ENCODE measurements at regions not wholly inside any gene's neighbourhood (a gene's known extent, or its start where the extent isn't known, plus 50 kb on each side); places are given as distances from the start of the nearest gene placed in this dataset.

- no peak overlapping the region for H3K27ac ChIP-seq (ENCODE audit: insufficient read depth, low read length)
These were observed 1394.8 kb upstream of the SLC10A2 start for GRCh38 chr13:104461049-104461448.

More at GRCh38 chr13:104461049-104461448, 1394.8 kb upstream of the SLC10A2 start:
- no peaks in the 10 kb centered on the region for H3K27me3 ChIP-seq (ENCODE audit: control insufficient read depth, insufficient read depth, low read length)
- dilution Hi-C loops (cut with HindIII; ENCODE audit: low sequenced_read_pairs, unreplicated experiment) (no loop called here), in situ Hi-C loops (cut with MboI; ENCODE audit: low sequenced_read_pairs) (no loop called here), intact Hi-C loops (cut with micrococcal nuclease) (no loop called here)
- H3K36me3 ChIP-seq (ENCODE audit: control insufficient read depth, insufficient read depth, low read length): no peaks in the 10 kb centered on the region
- H2AK5ac ChIP-seq (ENCODE audit: low read depth, low read length): no peak overlapping the region
- no peak overlapping the region for H3K9ac ChIP-seq (ENCODE audit: low read depth, low read length)
- H2BK20ac ChIP-seq (ENCODE audit: low read depth, low read length): no peak overlapping the region
- no peak for TF ChIP-seq SMC3 (IDR thresholded peaks at IDR 0.05; ENCODE audit: low read depth, low read length)
- TF ChIP-seq, protein P1, sequence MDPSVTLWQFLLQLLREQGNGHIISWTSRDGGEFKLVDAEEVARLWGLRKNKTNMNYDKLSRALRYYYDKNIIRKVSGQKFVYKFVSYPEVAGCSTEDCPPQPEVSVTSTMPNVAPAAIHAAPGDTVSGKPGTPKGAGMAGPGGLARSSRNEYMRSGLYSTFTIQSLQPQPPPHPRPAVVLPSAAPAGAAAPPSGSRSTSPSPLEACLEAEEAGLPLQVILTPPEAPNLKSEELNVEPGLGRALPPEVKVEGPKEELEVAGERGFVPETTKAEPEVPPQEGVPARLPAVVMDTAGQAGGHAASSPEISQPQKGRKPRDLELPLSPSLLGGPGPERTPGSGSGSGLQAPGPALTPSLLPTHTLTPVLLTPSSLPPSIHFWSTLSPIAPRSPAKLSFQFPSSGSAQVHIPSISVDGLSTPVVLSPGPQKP (IDR thresholded peaks at IDR 0.05; ENCODE audit: borderline replicate concordance, low read depth, low read length): no peak
- no peak for TF ChIP-seq POLR2A (IDR thresholded peaks at IDR 0.05; ENCODE audit: low read depth, low read length)
- TF ChIP-seq FOS (IDR thresholded peaks at IDR 0.05; ENCODE audit: low read depth, low read length): no peak
- TF ChIP-seq CEBPB (IDR thresholded peaks at IDR 0.05; ENCODE audit: low read depth, low read length): no peak
- TF ChIP-seq BHLHE40 (IDR thresholded peaks at IDR 0.05; ENCODE audit: low read depth, low read length): no peak
- no peak for TF ChIP-seq NFE2L2 (IDR thresholded peaks at IDR 0.05; ENCODE audit: low read depth, low read length)
- TF ChIP-seq USF2 (IDR thresholded peaks at IDR 0.05; ENCODE audit: low read depth, low read length): no peak
- no peak for TF ChIP-seq MXI1 (IDR thresholded peaks at IDR 0.05; ENCODE audit: borderline replicate concordance, low read depth, low read length)
- no peak for TF ChIP-seq MAFK (IDR thresholded peaks at IDR 0.05; ENCODE audit: low read depth, low read length)
- TF ChIP-seq RCOR1 (IDR thresholded peaks at IDR 0.05; ENCODE audit: insufficient replicate concordance, low read length): no peak
- TF ChIP-seq CHD1 (IDR thresholded peaks at IDR 0.05; ENCODE audit: low read depth, low read length): no peak
- TF ChIP-seq RFX5 (IDR thresholded peaks at IDR 0.05; ENCODE audit: low read depth, low read length): no peak
- no peak for TF ChIP-seq RAD21 (IDR thresholded peaks at IDR 0.05; ENCODE audit: low read length)
- no peak for TF ChIP-seq MAZ (IDR thresholded peaks at IDR 0.05; ENCODE audit: borderline replicate concordance, low read depth, low read length)
- TF ChIP-seq, protein P2, sequence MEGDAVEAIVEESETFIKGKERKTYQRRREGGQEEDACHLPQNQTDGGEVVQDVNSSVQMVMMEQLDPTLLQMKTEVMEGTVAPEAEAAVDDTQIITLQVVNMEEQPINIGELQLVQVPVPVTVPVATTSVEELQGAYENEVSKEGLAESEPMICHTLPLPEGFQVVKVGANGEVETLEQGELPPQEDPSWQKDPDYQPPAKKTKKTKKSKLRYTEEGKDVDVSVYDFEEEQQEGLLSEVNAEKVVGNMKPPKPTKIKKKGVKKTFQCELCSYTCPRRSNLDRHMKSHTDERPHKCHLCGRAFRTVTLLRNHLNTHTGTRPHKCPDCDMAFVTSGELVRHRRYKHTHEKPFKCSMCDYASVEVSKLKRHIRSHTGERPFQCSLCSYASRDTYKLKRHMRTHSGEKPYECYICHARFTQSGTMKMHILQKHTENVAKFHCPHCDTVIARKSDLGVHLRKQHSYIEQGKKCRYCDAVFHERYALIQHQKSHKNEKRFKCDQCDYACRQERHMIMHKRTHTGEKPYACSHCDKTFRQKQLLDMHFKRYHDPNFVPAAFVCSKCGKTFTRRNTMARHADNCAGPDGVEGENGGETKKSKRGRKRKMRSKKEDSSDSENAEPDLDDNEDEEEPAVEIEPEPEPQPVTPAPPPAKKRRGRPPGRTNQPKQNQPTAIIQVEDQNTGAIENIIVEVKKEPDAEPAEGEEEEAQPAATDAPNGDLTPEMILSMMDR (conservative IDR thresholded peaks at IDR 0.05; ENCODE audit: low read depth, low read length): no peak
- H4K8ac ChIP-seq (ENCODE audit: low read depth in 2 of 2, low read length in 2 of 2): no peak overlapping the region
- no peaks in the 10 kb centered on the region for H3K4me1 ChIP-seq (ENCODE audit: control insufficient read depth, insufficient read depth, low read length)
- H4K91ac ChIP-seq (ENCODE audit: insufficient read depth, low read depth, low read length): no peak overlapping the region
- ChIA-PET CTCF (interaction anchor here (0.7 kb wide), 1 partner anchor 302 kb away, joined by 6 read pairs; no protein-coding TSS in a partner anchor), POLR2A (ENCODE audit: unreplicated experiment) (no interaction called here)
- no peak overlapping the region for H2BK120ac ChIP-seq (ENCODE audit: low read depth, low read length)
- DNase-seq (no peak), ATAC-seq (ENCODE audit: low read depth) (no peak)
- no peaks in the 10 kb centered on the region for H3K79me1 ChIP-seq (ENCODE audit: low read depth in 1 of 2, low read length in 2 of 2)
- no peak overlapping the region for H3K56ac ChIP-seq (ENCODE audit: extremely low read depth, insufficient read depth, low read length)
- H2BK15ac ChIP-seq (ENCODE audit: low read depth, low read length): no peak overlapping the region
- H2BK5ac ChIP-seq (ENCODE audit: low read depth, low read length, poor library complexity, severe bottlenecking): no peak overlapping the region
- no peak overlapping the region for H3K23ac ChIP-seq (ENCODE audit: low read depth, low read length)
- H2AFZ ChIP-seq (replicated peaks; ENCODE audit: low read length, poor library complexity): no peak overlapping the region
- H2AK9ac ChIP-seq (replicated peaks; ENCODE audit: low read depth, low read length, poor library complexity): no peak overlapping the region
- H3K14ac ChIP-seq (replicated peaks; ENCODE audit: low read depth, low read length): no peak overlapping the region
- no peak overlapping the region for H4K5ac ChIP-seq (ENCODE audit: low read depth, low read length)
- H3K9me3 ChIP-seq (ENCODE audit: control insufficient read depth, insufficient read depth, low read length): peaks cover 9% of the 10 kb centered on the region
- no peak overlapping the region for H3K4me2 ChIP-seq (ENCODE audit: low read depth, low read length)
- no peaks in the 10 kb centered on the region for H3K9me1 ChIP-seq (ENCODE audit: insufficient read depth, low read length)
- BruUV-seq (replicated peaks): no TSS peak
- no CpG with 5 or more reads among the region's 4 CpGs for WGBS, 2 experiments (ENCODE audit: extremely low coverage in 2 of 2, insufficient read length in 1 of 2)
- H3K18ac ChIP-seq (ENCODE audit: low read depth, low read length): no peak overlapping the region
- no peak overlapping the region for H3K4ac ChIP-seq (ENCODE audit: low read depth, low read length)
- no peaks in the 10 kb centered on the region for H4K20me1 ChIP-seq (ENCODE audit: insufficient read depth, low read length)
- H3K4me3 ChIP-seq (ENCODE audit: insufficient read depth, low read depth, low read length): no peak overlapping the region

All from IMR-90 (cell line).